HCT116 (cell line): ENCODE measurements at regions not wholly inside any gene's neighbourhood (a gene's known extent, or its start where the extent isn't known, plus 50 kb on each side); places are given as distances from the start of the nearest gene placed in this dataset.

Experiments
- ATAC-seq: fragments of 200-7000 bp; cut with Tn5 transposase; 2 replicates; pipeline ENCODE4 v1.9.1; 2020; ENCODE audit warnings: mild to moderate bottlenecking, moderate library complexity
- BruUV-seq: library from RNA; stranded (reverse); fragments of 400-500 nt; replicated peaks from 2 replicates; lab custom pipeline; 2021; lab: Mats Ljungman, UMichigan
- CTCF ChIA-PET: fragments of 300-600 bp; sonication (Branson Sonifier 250); formaldehyde crosslinking; loops from one replicate; lab custom pipeline; 2021; ENCODE audit warnings: antibody characterized with exemption; lab: Charles Lee
- POLR2A ChIA-PET: fragments of 300-600, 350-600 bp; sonication (Branson Sonifier 250); formaldehyde crosslinking; loops from one replicate; lab custom pipeline; 2021; ENCODE audit warnings: antibody characterized with exemption; lab: Charles Lee
- RAD21 ChIA-PET, 2 experiments: fragments of 300-600 bp; sonication (Branson Sonifier 250); formaldehyde crosslinking; loops; one replicate each; lab custom pipeline; 2023; ENCODE audit warnings: low total read pairs in 2 of 2; ENCODE audit not compliant: uncharacterized antibody in 2 of 2, unreplicated experiment in 2 of 2, low non-redundant PET in 1 of 2; lab: Charles Lee
- DNase-seq: peaks from one replicate; pipeline ENCODE4 v3.0.0-alpha.2; 2010; ENCODE audit warnings: low read depth, low spot score
- H2AFZ ChIP-seq: fragments of 200-600 bp; shearing (Covaris generic), sonication (generic); 2 replicates; pipeline ENCODE4 v1.6.1; 2017; ENCODE audit warnings: low read depth, mixed run types, mixed read lengths, antibody characterized with exemption, low read length; ENCODE audit not compliant: poor library complexity, severe bottlenecking
- H3K27ac ChIP-seq: 2 replicates; pipeline ENCODE4 v1.5.1; 2012; ENCODE audit warnings: low read depth, low read length
- H3K27me3 ChIP-seq: fragments of 200-600 bp; sonication (generic); 2 replicates; pipeline ENCODE4 v1.6.1; 2016; ENCODE audit warnings: mixed run types, low read length, mixed read lengths; ENCODE audit not compliant: insufficient read depth
- H3K36me3 ChIP-seq, 2 experiments: fragments of 200-500 bp in 1 of 2; fragments of 200-600 bp in 1 of 2; sonication (Bioruptor generic) in 1 of 2; sonication (generic) in 1 of 2; 2 replicates each; pipeline versions ENCODE4 v1.5.1 to v1.6.1; 2014 to 2016; ENCODE audit warnings: low read length in 2 of 2, inconsistent platforms in 1 of 2, mixed read lengths in 1 of 2, mixed run types in 1 of 2; ENCODE audit not compliant: insufficient read depth in 2 of 2, control insufficient read depth in 1 of 2
- H3K4me1 ChIP-seq, 2 experiments: fragments of 200-600 bp in 1 of 2; sonication (generic) in 1 of 2; 2 replicates each; pipeline versions ENCODE4 v1.5.1 to v1.6.1; 2012 to 2017; ENCODE audit warnings: low read length in 2 of 2, inconsistent platforms in 1 of 2, mild to moderate bottlenecking in 1 of 2, mixed read lengths in 1 of 2, mixed run types in 1 of 2, moderate library complexity in 1 of 2; ENCODE audit not compliant: insufficient read depth in 2 of 2, control insufficient read depth in 1 of 2
- H3K4me2 ChIP-seq: fragments of 200-600 bp; sonication (generic); 2 replicates; pipeline ENCODE4 v1.6.1; 2017; ENCODE audit warnings: mixed run types, low read length, mixed read lengths
- H3K4me3 ChIP-seq, 2 experiments: fragments of 200-600 bp in 1 of 2; sonication (generic) in 1 of 2; replicated peaks in 1 of 2; 2 replicates each; pipeline ENCODE4 v1.5.1; 2011 to 2016; ENCODE audit warnings: low read length in 2 of 2, control low read depth in 1 of 2, low read depth in 1 of 2, mild to moderate bottlenecking in 1 of 2, mixed read lengths in 1 of 2, mixed run types in 1 of 2
- H3K79me2 ChIP-seq: fragments of 200-600 bp; sonication (generic); 2 replicates; pipeline ENCODE4 v1.6.1; 2017; ENCODE audit warnings: mild to moderate bottlenecking, mixed run types, low read length, moderate library complexity, mixed read lengths; ENCODE audit not compliant: insufficient read depth
- H3K9ac ChIP-seq: fragments of 200-600 bp; sonication (generic); 2 replicates; pipeline ENCODE4 v1.6.1; 2016; ENCODE audit warnings: low read length, mixed read lengths
- H3K9me2 ChIP-seq: fragments of 200-600 bp; sonication (generic), shearing (Covaris generic); 2 replicates; pipeline ENCODE4 v1.6.1; 2017; ENCODE audit warnings: mixed run types, mild to moderate bottlenecking, moderate library complexity; ENCODE audit not compliant: insufficient read depth
- H3K9me3 ChIP-seq, 2 experiments: fragments of 200-500 bp in 1 of 2; fragments of 200-600 bp in 1 of 2; sonication (Bioruptor generic) in 1 of 2; sonication (generic) in 1 of 2; 2 replicates each; pipeline ENCODE4 v1.6.1; 2014 to 2017; ENCODE audit warnings: low read length in 2 of 2, mixed read lengths in 2 of 2, inconsistent platforms in 1 of 2, low read depth in 1 of 2, mild to moderate bottlenecking in 1 of 2, mixed run types in 1 of 2, moderate library complexity in 1 of 2; ENCODE audit not compliant: control insufficient read depth in 1 of 2, insufficient read depth in 1 of 2
- H4K20me1 ChIP-seq: fragments of 200-600 bp; sonication (generic), shearing (Covaris generic); 2 replicates; pipeline ENCODE4 v1.6.1; 2017; ENCODE audit warnings: mixed run types, mild to moderate bottlenecking, moderate library complexity; ENCODE audit not compliant: insufficient read depth
- ATF3 ChIP-seq: IDR thresholded peaks from 2 replicates; pipeline ENCODE4 v1.6.1; 2012
- CBX3 ChIP-seq: IDR thresholded peaks from 2 replicates; pipeline ENCODE4 v1.6.1; 2012; ENCODE audit warnings: low read depth
- ELF1 ChIP-seq: IDR thresholded peaks from 2 replicates; pipeline ENCODE4 v1.6.1; 2012; ENCODE audit warnings: low read depth, borderline replicate concordance
- FOSL1 ChIP-seq: IDR thresholded peaks from 2 replicates; pipeline ENCODE4 v1.6.1; 2012; ENCODE audit warnings: low read depth
- POLR2A ChIP-seq: IDR thresholded peaks from 2 replicates; pipeline ENCODE4 v1.7.0; 2011; ENCODE audit warnings: borderline replicate concordance; ENCODE audit not compliant: insufficient read depth, insufficient read length; ENCODE audit errors: extremely low read depth
- RAD21 ChIP-seq: IDR thresholded peaks from 2 replicates; pipeline ENCODE4 v1.6.1; 2012; ENCODE audit warnings: low read depth, mild to moderate bottlenecking
- REST ChIP-seq: IDR thresholded peaks from 2 replicates; pipeline ENCODE4 v1.6.1; 2012; ENCODE audit warnings: low read depth
- SIN3A ChIP-seq: IDR thresholded peaks from 2 replicates; pipeline ENCODE4 v1.6.1; 2012; ENCODE audit warnings: low read depth
- YY1 ChIP-seq: IDR thresholded peaks from 2 replicates; pipeline ENCODE4 v1.6.1; 2011; ENCODE audit warnings: low read length, low read depth, moderate library complexity, mild to moderate bottlenecking; ENCODE audit not compliant: insufficient replicate concordance; ENCODE audit errors: extremely low read depth
- ZBTB33 ChIP-seq: IDR thresholded peaks from 2 replicates; pipeline ENCODE4 v1.6.1; 2011; ENCODE audit warnings: mild to moderate bottlenecking, low read length, moderate library complexity; ENCODE audit not compliant: insufficient replicate concordance; ENCODE audit errors: extremely low read depth
- intact Hi-C: fragments of 100-400 bp; cut with micrococcal nuclease; formaldehyde crosslinking; loops from 2 replicates; pipeline ENCODE4 v1.10.0; 2022

- no peaks in the 10 kb centered on the region for H3K36me3 ChIP-seq
- POLR2A ChIA-PET: no interaction called here
- RAD21 ChIA-PET: no interaction called here
- TF ChIP-seq CBX3 (no peak), SIN3A (no peak), FOSL1 (no peak), ATF3 (no peak), ZBTB33 (no peak), YY1 (no peak), POLR2A (no peak), RAD21 (no peak), REST (no peak), ELF1 (no peak)
- no peak overlapping the region for H2AFZ ChIP-seq
- no peaks in the 10 kb centered on the region for H3K4me1 ChIP-seq
- DNase-seq (no peak), ATAC-seq (no peak)
- H3K9me3 ChIP-seq: no peaks in the 10 kb centered on the region
- no peak overlapping the region for H3K4me3 ChIP-seq
- no peak overlapping the region for H3K9ac ChIP-seq
- CTCF ChIA-PET: no interaction called here
- intact Hi-C loops: no loop called here
- no peak overlapping the region for H3K4me2 ChIP-seq
- H3K79me2 ChIP-seq: no peaks in the 10 kb centered on the region
- H3K9me2 ChIP-seq: no peaks in the 10 kb centered on the region
- H3K27me3 ChIP-seq: peaks cover 33% of the 10 kb centered on the region
- BruUV-seq: no TSS peak
- H3K27ac ChIP-seq: no peak overlapping the region
- no peaks in the 10 kb centered on the region for H4K20me1 ChIP-seq
These were observed 105.0 kb upstream of the VIPR2 start for GRCh38 chr7:159249671-159250070.
